ENCODE measurements at regions not wholly inside any gene's neighbourhood (a gene's known extent, or its start where the extent isn't known, plus 50 kb on each side); places are given as distances from the start of the nearest gene placed in this dataset.

GRCh38 chr6:157760589-157761330 is 62.3 kb upstream of the SNX9 start:
- no peak overlapping the region for H3K4me3 ChIP-seq (IDR thresholded peaks at IDR 0.05; ENCODE audit: insufficient read depth, low read depth, low read length)
- H2AFZ ChIP-seq (ENCODE audit: low read depth), result no peak overlapping the region

GRCh38 chr6:157761331-157761921 is 61.6 kb upstream of the SNX9 start:
- Histone ChIP-seq H3K27ac (no peak overlapping the region), H3K4me1 (ENCODE audit: low read depth, poor library complexity, severe bottlenecking) (peaks cover 43% of the 10 kb centered on the region), H3K9ac (no peak overlapping the region), H3K27me3 (ENCODE audit: insufficient read depth, low read depth) (peaks cover 28% of the 10 kb centered on the region), H3K36me3 (ENCODE audit: insufficient read depth) (no peaks in the 10 kb centered on the region), H2AFZ (ENCODE audit: low read depth) (no peak overlapping the region), H3K4me2 (no peak overlapping the region), H4K20me1 (ENCODE audit: insufficient read depth) (no peaks in the 10 kb centered on the region), H3K4me3 (IDR thresholded peaks at IDR 0.05; ENCODE audit: insufficient read depth, low read depth, low read length) (no peak overlapping the region), H3K79me2 (ENCODE audit: insufficient read depth, low read depth) (no peaks in the 10 kb centered on the region)
- TF ChIP-seq, protein P1, sequence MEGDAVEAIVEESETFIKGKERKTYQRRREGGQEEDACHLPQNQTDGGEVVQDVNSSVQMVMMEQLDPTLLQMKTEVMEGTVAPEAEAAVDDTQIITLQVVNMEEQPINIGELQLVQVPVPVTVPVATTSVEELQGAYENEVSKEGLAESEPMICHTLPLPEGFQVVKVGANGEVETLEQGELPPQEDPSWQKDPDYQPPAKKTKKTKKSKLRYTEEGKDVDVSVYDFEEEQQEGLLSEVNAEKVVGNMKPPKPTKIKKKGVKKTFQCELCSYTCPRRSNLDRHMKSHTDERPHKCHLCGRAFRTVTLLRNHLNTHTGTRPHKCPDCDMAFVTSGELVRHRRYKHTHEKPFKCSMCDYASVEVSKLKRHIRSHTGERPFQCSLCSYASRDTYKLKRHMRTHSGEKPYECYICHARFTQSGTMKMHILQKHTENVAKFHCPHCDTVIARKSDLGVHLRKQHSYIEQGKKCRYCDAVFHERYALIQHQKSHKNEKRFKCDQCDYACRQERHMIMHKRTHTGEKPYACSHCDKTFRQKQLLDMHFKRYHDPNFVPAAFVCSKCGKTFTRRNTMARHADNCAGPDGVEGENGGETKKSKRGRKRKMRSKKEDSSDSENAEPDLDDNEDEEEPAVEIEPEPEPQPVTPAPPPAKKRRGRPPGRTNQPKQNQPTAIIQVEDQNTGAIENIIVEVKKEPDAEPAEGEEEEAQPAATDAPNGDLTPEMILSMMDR (conservative IDR thresholded peaks at IDR 0.05; ENCODE audit: low read depth, low read length), result no peak

More at GRCh38 chr6:157760589-157761330, 62.3 kb upstream of the SNX9 start:
- Histone ChIP-seq H3K79me2 (ENCODE audit: insufficient read depth, low read depth) (no peaks in the 10 kb centered on the region), H4K20me1 (ENCODE audit: insufficient read depth) (no peaks in the 10 kb centered on the region), H3K27ac (no peak overlapping the region), H3K27me3 (ENCODE audit: insufficient read depth, low read depth) (peaks cover 28% of the 10 kb centered on the region), H3K9ac (no peak overlapping the region), H3K4me1 (ENCODE audit: low read depth, poor library complexity, severe bottlenecking) (peaks cover 46% of the 10 kb centered on the region), H3K36me3 (ENCODE audit: insufficient read depth) (no peaks in the 10 kb centered on the region), H3K4me2 (no peak overlapping the region)
- TF ChIP-seq, protein P1 (conservative IDR thresholded peaks at IDR 0.05; ENCODE audit: low read depth, low read length), result no peak

DNA sequence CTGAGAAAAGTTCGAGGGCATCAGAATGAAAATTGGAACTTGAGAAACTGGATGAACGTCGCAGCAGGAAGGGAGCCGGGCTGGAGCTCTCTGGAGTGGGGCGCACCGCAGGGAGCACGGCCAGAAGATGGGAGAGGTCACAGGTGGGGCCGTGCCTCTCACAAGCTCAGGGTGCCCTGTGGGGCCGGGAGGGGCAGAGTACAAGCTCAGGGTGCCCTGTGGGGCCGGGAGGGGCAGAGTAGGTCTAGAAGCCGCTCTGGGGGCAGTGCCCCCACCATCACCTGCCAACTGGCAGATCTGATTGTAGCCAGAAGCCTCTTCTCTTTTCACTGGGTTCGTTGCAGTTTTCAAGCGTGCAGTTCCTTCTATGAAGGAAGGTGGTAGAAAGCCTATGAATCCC is 61.1 kb upstream of the SNX9 start:
- Histone ChIP-seq H3K36me3 (ENCODE audit: insufficient read depth) (no peaks in the 10 kb centered on the region), H3K27ac (no peak overlapping the region), H3K79me2 (ENCODE audit: insufficient read depth, low read depth) (no peaks in the 10 kb centered on the region), H3K4me2 (no peak overlapping the region; the same call in 1 of the 2 replicates), H3K4me3 (IDR thresholded peaks at IDR 0.05; ENCODE audit: insufficient read depth, low read depth, low read length) (no peak overlapping the region), H4K20me1 (ENCODE audit: insufficient read depth) (no peaks in the 10 kb centered on the region), H3K27me3 (ENCODE audit: insufficient read depth, low read depth) (peaks cover 28% of the 10 kb centered on the region), H2AFZ (ENCODE audit: low read depth) (no peak overlapping the region), H3K9ac (no peak overlapping the region), H3K4me1 (ENCODE audit: low read depth, poor library complexity, severe bottlenecking) (peaks cover 38% of the 10 kb centered on the region)
- TF ChIP-seq, protein P1 (conservative IDR thresholded peaks at IDR 0.05; ENCODE audit: low read depth, low read length), result no peak

GRCh38 chr6:157762636-157763035 is 60.4 kb upstream of the SNX9 start:
- H3K4me2 ChIP-seq, result peak overlapping the region; percentile 80
- TF ChIP-seq, protein P1 (conservative IDR thresholded peaks at IDR 0.05; ENCODE audit: low read depth, low read length), result peak; percentile 30; the same call in 1 of the 2 replicates
- no peak overlapping the region for H3K9ac ChIP-seq
- H3K27ac ChIP-seq, result no peak overlapping the region
- peaks cover 37% of the 10 kb centered on the region for H3K4me1 ChIP-seq (ENCODE audit: low read depth, poor library complexity, severe bottlenecking)
- H3K36me3 ChIP-seq (ENCODE audit: insufficient read depth), result no peaks in the 10 kb centered on the region
- H3K4me3 ChIP-seq (IDR thresholded peaks at IDR 0.05; ENCODE audit: insufficient read depth, low read depth, low read length), result no peak overlapping the region
- peaks cover 28% of the 10 kb centered on the region for H3K27me3 ChIP-seq (ENCODE audit: insufficient read depth, low read depth)
- H4K20me1 ChIP-seq (ENCODE audit: insufficient read depth), result no peaks in the 10 kb centered on the region
- H3K79me2 ChIP-seq (ENCODE audit: insufficient read depth, low read depth), result no peaks in the 10 kb centered on the region
- H2AFZ ChIP-seq (ENCODE audit: low read depth), result no peak overlapping the region

All from KMS-11 (cell line).